ENCODE measurements at regions not wholly inside any gene's neighbourhood (a gene's known extent, or its start where the extent isn't known, plus 50 kb on each side); places are given as distances from the start of the nearest gene placed in this dataset.

GRCh38 chr6:120993929-120994572 lies 340.2 kb downstream of the TBC1D32 start:
- no peak for TF ChIP-seq CTCF (IDR thresholded peaks at IDR 0.05; ENCODE audit: insufficient read depth, low read length)
- TF ChIP-seq REST (IDR thresholded peaks at IDR 0.05; ENCODE audit: insufficient replicate concordance, low read depth), result no peak
- no peak for TF ChIP-seq POLR2AphosphoS5 (IDR thresholded peaks at IDR 0.05; ENCODE audit: low read depth)
- TF ChIP-seq SPI1 (IDR thresholded peaks at IDR 0.05; ENCODE audit: borderline replicate concordance, low read depth), result no peak

Data from HL-60 (cell line).